OCI-LY7 (cell line): ENCODE measurements at regions not wholly inside any gene's neighbourhood (a gene's known extent, or its start where the extent isn't known, plus 50 kb on each side); places are given as distances from the start of the nearest gene placed in this dataset.

Experiments
- BruUV-seq: library from RNA; stranded (reverse); fragments of 400-500 nt; replicated peaks from 2 replicates; lab custom pipeline; 2021; lab: Mats Ljungman, UMichigan
- CTCF ChIA-PET: fragments of 300-600 bp; sonication (Branson Sonifier 250); formaldehyde crosslinking; loops from one replicate; lab custom pipeline; 2022; ENCODE audit warnings: antibody characterized with exemption; ENCODE audit not compliant: unreplicated experiment; lab: Charles Lee
- POLR2A ChIA-PET: fragments of 300-600 bp; sonication (Branson Sonifier 250); formaldehyde crosslinking; loops from one replicate; lab custom pipeline; 2022; ENCODE audit warnings: antibody characterized with exemption; lab: Charles Lee
- DNase-seq: peaks from one replicate; pipeline ENCODE4 v3.0.0-alpha.2; 2015; ENCODE audit warnings: low spot score
- H2AFZ ChIP-seq: fragments of 200-600 bp; sonication (generic), shearing (Covaris generic); 2 replicates; pipeline ENCODE4 v1.6.1; 2014; ENCODE audit warnings: mild to moderate bottlenecking, antibody characterized with exemption, low read length, moderate library complexity
- H3K27ac ChIP-seq: fragments of 200-600 bp; sonication (generic); 2 replicates; pipeline ENCODE4 v1.5.1; 2014; ENCODE audit warnings: mixed run types, low read depth, mild to moderate bottlenecking, moderate library complexity, low read length, inconsistent platforms; ENCODE audit not compliant: poor library complexity, severe bottlenecking
- H3K36me3 ChIP-seq: fragments of 200-600 bp; sonication (generic); 2 replicates; pipeline ENCODE4 v1.6.1; 2014; ENCODE audit warnings: mild to moderate bottlenecking, antibody characterized with exemption, low read length, moderate library complexity, mixed read lengths; ENCODE audit not compliant: insufficient read depth
- H3K4me1 ChIP-seq: fragments of 200-600 bp; sonication (generic); 2 replicates; pipeline ENCODE4 v1.5.1; 2014; ENCODE audit warnings: mild to moderate bottlenecking, low read length; ENCODE audit not compliant: insufficient read depth, poor library complexity, severe bottlenecking
- H3K4me2 ChIP-seq: fragments of 200-600 bp; sonication (generic); 2 replicates; pipeline ENCODE4 v1.6.1; 2014; ENCODE audit warnings: mild to moderate bottlenecking, low read length
- H3K4me3 ChIP-seq: fragments of 200-600 bp; sonication (generic); 2 replicates; pipeline ENCODE4 v1.5.1; 2014; ENCODE audit warnings: mild to moderate bottlenecking, low read depth, low read length; ENCODE audit not compliant: poor library complexity, severe bottlenecking
- H3K79me2 ChIP-seq: fragments of 200-600 bp; sonication (generic); 2 replicates; pipeline ENCODE4 v1.6.1; 2016; ENCODE audit warnings: low read depth, mild to moderate bottlenecking, low read length, moderate library complexity, mixed read lengths; ENCODE audit not compliant: insufficient read depth
- H3K9me2 ChIP-seq: fragments of 200-600 bp; sonication (generic); 2 replicates; pipeline ENCODE4 v1.6.1; 2016; ENCODE audit warnings: mild to moderate bottlenecking, low read length, mixed read lengths; ENCODE audit not compliant: insufficient read depth
- H3K9me3 ChIP-seq: fragments of 200-600 bp; sonication (generic); 2 replicates; pipeline ENCODE4 v1.6.1; 2014; ENCODE audit warnings: mild to moderate bottlenecking, mixed run types, low read length, mixed read lengths
- H4K20me1 ChIP-seq: fragments of 200-600 bp; sonication (generic); 2 replicates; pipeline ENCODE4 v1.6.1; 2014; ENCODE audit warnings: mild to moderate bottlenecking, antibody characterized with exemption, low read length, moderate library complexity, mixed read lengths; ENCODE audit not compliant: insufficient read depth
- EZH2phosphoT487 ChIP-seq: fragments of 200-600 bp; sonication (generic); IDR thresholded peaks from 2 replicates; pipeline ENCODE4 v1.6.1; 2018; ENCODE audit warnings: low read depth, borderline replicate concordance, mild to moderate bottlenecking, mixed run types, antibody characterized with exemption, low read length, moderate library complexity, mixed read lengths
- intact Hi-C: fragments of 100-400 bp; cut with micrococcal nuclease; formaldehyde crosslinking; loops from one replicate; pipeline ENCODE4 v1.10.0; 2022; ENCODE audit not compliant: unreplicated experiment
- TF ChIP-seq, protein P1 (sequence below): fragments of 200-600 bp; sonication (generic); conservative IDR thresholded peaks from 2 replicates; pipeline ENCODE4 v1.5.1; 2014; ENCODE audit warnings: mild to moderate bottlenecking, antibody characterized with exemption, low read length, moderate library complexity, mixed read lengths

DNA sequence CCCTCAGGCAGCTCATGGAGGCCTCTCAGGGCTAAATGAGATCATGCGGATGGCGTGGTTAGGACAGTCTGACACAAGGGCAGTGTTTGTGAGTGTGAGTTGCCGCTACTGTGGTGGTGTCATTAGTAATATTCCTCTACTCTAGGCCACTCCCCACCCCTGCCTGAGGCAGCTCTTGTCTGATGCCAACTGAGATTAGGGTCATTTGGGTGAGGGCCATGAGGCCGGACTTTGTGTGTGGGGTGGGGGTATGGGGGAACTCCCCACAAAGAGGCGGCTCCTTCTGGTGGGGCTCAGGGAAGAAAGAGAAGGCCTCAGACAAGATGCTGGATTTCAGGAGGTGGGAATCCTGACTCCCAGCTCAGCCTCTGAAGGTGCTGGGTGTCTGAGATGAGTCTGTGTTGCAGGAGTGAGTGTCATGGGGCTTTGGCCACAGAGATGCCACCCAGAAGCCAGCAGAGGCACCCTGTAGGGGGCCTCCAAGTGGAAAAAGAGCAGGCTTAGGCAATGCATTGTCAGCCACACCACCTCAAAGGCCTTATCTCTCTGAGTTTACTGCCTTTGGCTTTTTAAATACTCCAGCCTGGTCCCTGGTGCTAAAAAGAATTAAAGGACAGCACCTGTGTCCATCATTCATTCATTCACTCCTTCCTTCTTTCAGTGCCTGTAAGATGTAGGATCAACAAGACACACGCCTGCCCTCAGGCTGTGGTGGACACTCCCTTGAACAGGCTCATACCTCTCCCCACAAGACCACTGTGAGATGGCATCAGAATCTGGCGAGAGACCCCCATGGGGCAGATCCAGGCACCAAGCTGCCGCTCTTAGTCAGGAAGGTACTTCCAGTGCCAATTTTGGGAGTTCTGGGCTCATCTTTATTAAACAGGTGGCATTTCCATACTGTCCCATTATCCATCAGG is 175.2 kb downstream of the MRPL14 start:
- no peak for DNase-seq
- Histone ChIP-seq H3K4me3 (no peak overlapping the region), H3K9me3 (no peaks in the 10 kb centered on the region), H3K79me2 (no peaks in the 10 kb centered on the region), H4K20me1 (no peaks in the 10 kb centered on the region), H3K27ac (no peak overlapping the region), H3K4me2 (no peak overlapping the region), H3K9me2 (no peaks in the 10 kb centered on the region), H3K4me1 (no peaks in the 10 kb centered on the region), H3K36me3 (no peaks in the 10 kb centered on the region), H2AFZ (no peak overlapping the region)
- TF ChIP-seq, protein P1, sequence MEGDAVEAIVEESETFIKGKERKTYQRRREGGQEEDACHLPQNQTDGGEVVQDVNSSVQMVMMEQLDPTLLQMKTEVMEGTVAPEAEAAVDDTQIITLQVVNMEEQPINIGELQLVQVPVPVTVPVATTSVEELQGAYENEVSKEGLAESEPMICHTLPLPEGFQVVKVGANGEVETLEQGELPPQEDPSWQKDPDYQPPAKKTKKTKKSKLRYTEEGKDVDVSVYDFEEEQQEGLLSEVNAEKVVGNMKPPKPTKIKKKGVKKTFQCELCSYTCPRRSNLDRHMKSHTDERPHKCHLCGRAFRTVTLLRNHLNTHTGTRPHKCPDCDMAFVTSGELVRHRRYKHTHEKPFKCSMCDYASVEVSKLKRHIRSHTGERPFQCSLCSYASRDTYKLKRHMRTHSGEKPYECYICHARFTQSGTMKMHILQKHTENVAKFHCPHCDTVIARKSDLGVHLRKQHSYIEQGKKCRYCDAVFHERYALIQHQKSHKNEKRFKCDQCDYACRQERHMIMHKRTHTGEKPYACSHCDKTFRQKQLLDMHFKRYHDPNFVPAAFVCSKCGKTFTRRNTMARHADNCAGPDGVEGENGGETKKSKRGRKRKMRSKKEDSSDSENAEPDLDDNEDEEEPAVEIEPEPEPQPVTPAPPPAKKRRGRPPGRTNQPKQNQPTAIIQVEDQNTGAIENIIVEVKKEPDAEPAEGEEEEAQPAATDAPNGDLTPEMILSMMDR = no peak
- no peak for TF ChIP-seq EZH2phosphoT487
- BruUV-seq = no TSS peak
- intact Hi-C loops = loop anchor here (5.0 kb wide), 1 partner anchor 185 kb away; no protein-coding TSS in a partner anchor
- POLR2A ChIA-PET = no interaction called here
- CTCF ChIA-PET = interaction anchor here (0.6 kb wide), 1 partner anchor 10 kb away, joined by 3 read pairs; no protein-coding TSS in a partner anchor

DNA sequence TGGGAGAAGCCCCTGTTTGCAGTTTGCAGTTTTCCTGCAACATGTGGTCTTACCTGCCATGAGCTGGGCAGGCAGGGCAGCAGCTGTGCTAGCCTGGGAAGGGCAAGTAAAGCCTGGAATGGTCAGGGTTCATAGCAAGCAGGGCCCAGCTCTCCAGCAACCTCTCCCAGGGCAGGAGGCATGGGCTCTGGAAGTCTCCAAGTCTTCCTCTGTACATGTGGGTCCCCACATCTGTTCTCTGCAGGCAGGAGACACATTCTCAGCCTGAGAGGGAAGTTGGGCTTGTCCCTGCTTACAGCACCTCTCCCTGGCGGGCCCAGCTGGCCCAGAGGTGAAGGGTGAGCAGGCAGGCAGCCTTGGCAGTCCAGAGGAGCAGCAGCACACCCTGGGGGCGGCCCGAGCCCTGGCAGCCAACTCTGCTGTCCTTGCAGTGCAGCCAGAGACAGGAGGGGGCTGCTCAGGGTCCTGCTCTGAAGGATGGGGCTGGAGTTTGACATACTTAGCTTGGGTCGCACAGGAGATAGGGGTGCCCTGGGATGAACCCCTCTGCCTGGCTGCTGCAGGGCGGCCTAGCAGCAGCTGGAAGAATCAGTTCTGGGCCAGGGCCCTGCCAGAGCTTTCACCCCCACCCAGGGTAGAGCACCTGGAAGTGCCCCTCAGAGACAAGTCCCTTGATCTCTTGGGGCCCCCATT is 176.0 kb downstream of the MRPL14 start:
- H3K9me3 ChIP-seq = no peaks in the 10 kb centered on the region
- no peak overlapping the region for H3K27ac ChIP-seq
- H4K20me1 ChIP-seq = no peaks in the 10 kb centered on the region
- no peak overlapping the region for H3K4me3 ChIP-seq
- DNase-seq = peak; percentile 28
- intact Hi-C loops = loop anchor here (5.0 kb wide), 1 partner anchor 184 kb away; no protein-coding TSS in a partner anchor
- TF ChIP-seq, protein P1 = peak; percentile 46
- no peak for TF ChIP-seq EZH2phosphoT487
- H3K4me2 ChIP-seq = no peak overlapping the region
- no peaks in the 10 kb centered on the region for H3K9me2 ChIP-seq
- H3K79me2 ChIP-seq = no peaks in the 10 kb centered on the region
- no peak overlapping the region for H2AFZ ChIP-seq
- ChIA-PET CTCF (interaction anchor here (0.6 kb wide), 2 partner anchors 10 to 11 kb away, joined by 3 read pairs; no protein-coding TSS in a partner anchor), POLR2A (no interaction called here)
- H3K4me1 ChIP-seq = no peaks in the 10 kb centered on the region
- BruUV-seq = no TSS peak
- no peaks in the 10 kb centered on the region for H3K36me3 ChIP-seq
